GM20431 (cell line): ENCODE measurements at regions not wholly inside any gene's neighbourhood (a gene's known extent, or its start where the extent isn't known, plus 50 kb on each side); places are given as distances from the start of the nearest gene placed in this dataset.
"Not testable (repeated sequence)": the region's sequence is repeated elsewhere in the genome, so short reads cannot be mapped to it uniquely, and the experiment has no call there.

Source experiments
- in situ Hi-C: fragments of 300-500 bp; cut with MseI, MboI; formaldehyde crosslinking; loops from one replicate; pipeline ENCODE4 v1.15.0; 2020; ENCODE audit warnings: low sequenced_read_pairs; ENCODE audit not compliant: unreplicated experiment

GRCh38 chr5:135110785-135111596 is 77.0 kb upstream of the PITX1 start:
- in situ Hi-C loops: no loop called here

- in situ Hi-C loops: no loop called here
Measured at GRCh38 chr5:135108992-135109391, 75.0 kb upstream of the PITX1 start.

DNA sequence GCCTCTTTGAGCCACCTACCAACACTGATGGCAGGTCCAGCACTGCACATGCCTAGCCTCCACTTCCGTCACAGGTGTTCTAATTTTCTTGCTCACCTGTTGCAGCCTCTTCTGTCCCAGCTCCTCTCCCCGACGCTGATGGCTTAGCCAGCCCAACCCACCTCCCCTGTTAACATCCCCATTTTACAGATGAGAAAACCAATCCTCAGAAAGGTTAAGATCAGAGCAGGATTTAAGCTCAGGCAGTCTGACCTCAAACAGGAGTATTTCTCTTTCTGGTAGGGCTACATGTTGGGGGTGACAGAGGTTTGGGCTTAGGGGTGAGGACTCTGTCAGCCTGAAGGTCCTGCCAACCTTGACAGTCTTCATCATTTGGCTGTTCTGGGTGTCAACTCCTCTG is 74.5 kb upstream of the PITX1 start:
- in situ Hi-C loops: no loop called here

DNA sequence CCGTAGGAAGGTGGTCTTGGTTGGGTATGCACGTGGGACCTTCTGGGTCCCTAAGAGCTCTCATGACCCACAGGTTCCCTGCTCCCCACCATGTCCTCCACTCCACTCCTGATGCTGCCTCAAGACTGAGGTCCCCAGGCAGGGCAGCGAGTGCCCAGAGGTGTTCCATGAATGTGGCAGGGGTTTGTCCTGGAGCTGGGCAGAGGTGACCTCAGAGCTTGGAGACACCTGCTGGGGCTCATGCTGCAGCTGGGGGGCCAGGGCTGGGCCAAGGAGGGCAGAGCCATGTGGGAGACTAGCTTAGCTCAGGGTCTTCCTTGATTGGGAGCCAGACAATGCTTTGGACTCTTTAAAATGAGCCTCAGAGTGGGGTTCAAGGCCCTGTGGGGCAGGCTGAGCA is 74.0 kb upstream of the PITX1 start:
- in situ Hi-C loops: no loop called here

DNA sequence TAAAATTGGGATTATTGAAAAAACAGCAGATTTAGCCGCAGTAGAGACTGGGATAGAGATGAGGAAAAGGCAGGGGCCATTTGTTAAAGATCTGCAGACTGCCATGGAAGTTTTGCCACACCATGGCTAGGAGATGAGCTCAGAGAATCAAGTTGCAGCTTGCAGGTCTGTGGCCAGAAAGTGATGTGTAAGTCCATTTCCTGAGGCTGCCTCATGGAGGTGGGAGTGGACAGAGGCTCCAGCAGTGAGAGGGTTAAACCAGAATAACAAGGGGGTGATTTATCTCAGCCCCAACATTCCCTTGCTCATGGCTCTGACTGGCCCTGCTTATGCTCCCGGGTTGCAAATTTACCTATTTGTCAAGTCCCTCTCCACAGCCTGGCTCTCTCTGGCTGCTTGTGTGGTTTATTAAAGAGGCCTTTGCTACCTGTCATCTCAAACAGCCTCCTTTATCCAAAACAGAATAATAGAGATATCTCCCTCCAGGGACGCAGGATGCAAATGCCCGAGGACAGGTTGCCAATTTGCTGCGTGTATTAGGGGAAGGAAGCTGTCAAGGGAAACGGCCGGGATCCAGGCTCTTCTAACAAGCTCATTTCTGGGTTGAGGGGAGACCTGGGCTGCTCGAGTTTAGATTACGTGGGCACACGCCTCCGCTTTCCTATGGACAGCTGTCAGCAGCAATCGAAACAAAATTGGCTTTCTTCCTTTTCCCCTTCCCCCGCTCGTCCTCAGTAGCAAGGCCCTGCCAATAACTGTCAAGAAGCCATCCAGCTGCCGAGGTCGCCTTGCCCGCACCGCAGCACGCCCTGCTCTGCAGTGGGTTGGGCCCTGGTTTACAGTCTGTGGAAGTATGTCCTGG is 72.8 kb upstream of the PITX1 start:
- in situ Hi-C loops: no loop called here

DNA sequence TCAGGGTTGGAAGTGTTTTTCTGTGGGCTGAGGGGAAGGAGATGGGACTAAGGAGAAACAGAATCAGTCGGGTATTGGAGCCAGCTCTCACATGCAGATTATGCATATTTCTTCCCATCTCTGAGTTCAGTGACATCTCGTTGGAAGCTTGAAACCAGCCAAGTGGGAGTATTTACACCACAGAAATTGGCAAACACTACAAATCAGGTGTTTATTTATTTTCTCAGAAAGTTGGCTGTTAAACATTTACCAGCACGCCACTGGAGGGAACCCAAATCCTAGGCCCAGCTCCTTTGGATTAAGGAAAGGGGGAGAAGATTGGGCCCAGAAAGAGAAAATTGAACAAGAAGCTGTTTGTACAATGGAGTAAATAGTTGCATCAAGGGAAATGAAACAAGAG is 72.1 kb upstream of the PITX1 start:
- in situ Hi-C loops: no loop called here

- in situ Hi-C loops: no loop called here
Measured at GRCh38 chr5:135105105-135105484, 71.1 kb upstream of the PITX1 start.

- in situ Hi-C loops: no loop called here
Measured at GRCh38 chr5:135103575-135103853, 69.5 kb upstream of the PITX1 start.

- in situ Hi-C loops: no loop called here
Measured at GRCh38 chr5:135102716-135103574, 68.9 kb upstream of the PITX1 start.

DNA sequence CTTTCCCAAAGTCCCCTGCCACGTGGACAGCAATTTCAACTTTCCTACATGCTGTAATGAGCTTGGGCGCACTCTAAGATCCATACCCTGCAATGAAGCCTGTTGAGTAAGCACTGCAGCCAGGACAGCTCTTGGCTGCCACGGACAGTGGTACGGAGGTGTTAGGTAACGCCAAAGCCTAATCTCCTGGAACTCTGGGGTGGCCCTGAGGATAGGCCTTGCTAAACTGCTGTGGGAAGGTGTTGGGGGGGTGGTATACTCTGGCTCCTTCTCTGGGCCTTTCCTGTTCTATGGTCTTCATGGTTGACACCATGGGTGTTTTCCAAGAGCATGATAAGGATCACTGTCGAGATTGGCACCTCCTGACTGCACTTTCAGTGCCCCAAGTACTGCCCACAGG is 66.4 kb upstream of the PITX1 start:
- in situ Hi-C loops: no loop called here

DNA sequence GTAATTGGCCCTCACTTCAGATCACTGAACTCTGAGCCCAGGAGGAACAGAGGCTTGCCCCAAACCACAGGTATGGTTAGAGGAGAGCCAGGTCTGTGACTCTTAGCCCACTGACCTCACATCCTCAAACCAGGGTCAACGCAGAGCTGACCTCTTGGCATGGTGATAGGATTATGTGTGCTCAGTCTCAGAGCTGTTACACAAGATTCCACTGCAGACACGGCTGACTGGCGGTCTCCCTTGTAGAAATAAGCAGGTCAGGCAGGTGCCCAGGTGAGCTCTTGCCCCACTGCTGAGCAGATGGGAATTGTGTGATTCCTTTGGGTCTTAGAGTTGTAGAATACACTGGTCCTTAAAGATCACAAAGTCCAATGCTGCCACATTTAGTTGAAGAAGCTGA is 66.0 kb upstream of the PITX1 start:
- in situ Hi-C loops: no loop called here

DNA sequence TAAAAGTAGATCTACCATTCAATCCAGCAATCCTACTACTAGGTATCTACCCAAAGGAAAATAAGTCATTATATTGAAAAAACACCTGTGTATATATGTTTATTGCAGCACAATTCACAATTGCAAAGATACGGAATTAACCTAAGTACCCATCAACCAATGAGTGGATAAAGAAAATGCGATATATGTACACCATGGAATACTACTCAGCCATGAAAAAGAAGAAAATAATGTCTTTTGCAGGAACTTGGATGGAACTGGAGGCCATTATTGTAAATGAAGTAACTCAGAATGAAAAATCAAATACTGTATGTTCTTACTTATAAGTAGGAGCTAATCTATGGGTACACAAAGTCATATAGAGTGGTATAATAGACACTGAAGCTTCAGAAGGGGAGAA is 63.4 kb upstream of the PITX1 start:
- in situ Hi-C loops: no loop called here

DNA sequence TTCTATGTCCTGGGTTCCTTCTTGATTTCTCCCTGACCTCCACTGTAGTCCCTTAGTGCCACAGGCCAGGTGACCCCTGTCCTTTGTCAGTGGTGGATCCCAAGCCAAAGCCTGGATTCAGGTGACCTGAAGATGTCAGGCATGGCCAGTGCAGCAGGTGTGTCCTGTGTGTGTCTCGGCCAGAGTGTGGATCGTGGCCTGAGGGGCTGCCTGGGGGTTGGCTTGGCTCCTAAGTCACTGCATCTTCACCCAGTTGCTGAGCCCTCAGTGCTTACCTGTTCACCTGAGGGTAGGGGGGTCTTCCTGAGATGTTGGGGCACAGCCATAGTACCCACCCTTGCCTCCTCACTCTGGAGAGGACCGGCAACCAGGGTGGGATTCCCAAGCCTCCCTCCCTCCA is 61.8 kb upstream of the PITX1 start:
- in situ Hi-C loops: no loop called here

DNA sequence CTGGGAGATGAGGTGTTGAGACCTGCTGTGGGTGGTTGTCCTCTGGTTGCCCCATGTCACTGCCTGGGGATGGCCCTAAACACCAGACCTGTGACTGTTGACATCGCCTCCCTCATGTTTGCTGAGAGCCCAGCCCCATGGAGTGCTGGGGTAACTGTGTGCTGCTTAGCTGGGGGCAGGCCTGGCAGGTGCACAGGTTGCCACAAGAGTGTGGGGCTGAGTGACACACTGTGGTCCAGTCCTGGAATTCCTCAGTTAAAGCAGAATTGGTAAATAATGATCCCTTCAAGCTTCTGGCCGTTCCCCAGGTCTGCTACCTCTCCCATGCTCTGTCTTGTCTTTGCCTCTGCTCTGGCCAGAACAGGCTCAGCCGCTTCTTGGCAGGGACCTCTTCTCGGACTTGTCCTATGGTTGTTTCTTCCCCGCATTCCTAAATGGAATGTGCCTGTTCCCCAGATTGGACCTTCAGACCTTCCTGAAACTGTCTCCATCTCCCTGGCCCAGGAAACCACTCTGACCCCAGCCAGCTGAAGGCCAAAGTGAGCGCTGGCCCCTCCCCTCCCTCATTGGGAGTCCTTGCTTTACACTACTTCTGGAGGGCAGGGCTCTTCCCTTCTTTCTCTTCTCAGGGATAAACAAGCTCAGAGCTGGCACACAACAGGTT is 61.2 kb upstream of the PITX1 start:
- in situ Hi-C loops: no loop called here

GRCh38 chr5:135094339-135095051 is 60.5 kb upstream of the PITX1 start:
- in situ Hi-C loops: no loop called here

DNA sequence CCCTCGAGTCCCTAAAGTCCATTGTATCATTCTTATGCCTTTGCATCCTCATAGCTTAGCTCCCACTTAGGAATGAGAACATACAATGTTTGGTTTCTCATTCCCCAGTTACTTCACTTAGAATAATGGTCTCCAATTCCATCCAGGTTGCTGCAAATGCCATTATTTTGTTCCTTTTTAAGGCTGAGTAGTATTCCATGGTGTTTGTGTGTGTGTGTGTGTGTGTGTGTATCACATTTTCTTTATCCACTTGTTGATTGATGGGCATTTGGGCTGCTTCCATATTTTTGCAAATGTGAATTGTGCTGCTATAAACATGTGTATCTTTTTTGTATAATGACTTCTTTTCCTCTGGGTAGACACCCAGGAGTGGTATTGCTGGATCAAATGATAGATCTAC is 59.5 kb upstream of the PITX1 start:
- in situ Hi-C loops: not testable (repeated sequence)

- in situ Hi-C loops: no loop called here
Measured at GRCh38 chr5:135092476-135092875, 58.4 kb upstream of the PITX1 start.

DNA sequence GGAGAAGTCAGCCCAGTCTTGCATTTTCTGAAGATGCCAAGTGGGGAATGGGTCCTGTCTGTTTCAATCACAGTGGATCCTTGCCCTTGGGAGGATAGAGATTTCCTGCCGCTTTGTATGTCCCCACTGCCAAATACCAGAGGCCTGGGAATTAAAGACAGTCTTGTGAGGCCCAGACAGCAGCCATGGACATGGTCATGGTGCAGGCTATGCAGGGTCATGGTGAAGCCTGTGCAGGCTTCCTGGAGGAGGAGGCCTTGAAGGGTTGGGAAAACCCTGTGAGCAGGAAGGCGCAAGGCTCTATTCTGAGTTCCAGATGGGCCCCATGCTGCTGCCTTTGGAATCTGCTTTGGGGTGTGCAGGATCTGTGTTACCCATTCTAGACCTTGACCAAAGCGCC is 57.3 kb upstream of the PITX1 start:
- in situ Hi-C loops: no loop called here

GRCh38 chr5:135089912-135090311 is 55.9 kb upstream of the PITX1 start:
- in situ Hi-C loops: no loop called here

DNA sequence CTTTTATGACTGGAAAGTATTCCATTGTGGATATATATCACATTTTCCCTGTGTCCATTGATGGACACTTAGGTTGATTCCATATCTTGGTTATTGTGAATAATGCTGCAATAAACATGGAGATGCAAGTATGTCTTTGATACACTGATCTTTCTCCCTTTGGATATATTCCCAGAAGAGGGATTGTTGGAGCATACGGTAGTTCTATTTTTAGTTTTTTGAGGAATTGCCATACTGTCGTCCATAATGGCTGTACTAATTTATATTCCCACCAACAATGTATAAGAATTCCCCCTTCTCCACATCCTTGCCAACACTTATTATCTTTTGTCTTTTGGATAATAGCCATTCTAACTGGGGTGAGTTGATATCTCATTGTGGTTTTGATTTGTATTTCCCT is 54.9 kb upstream of the PITX1 start:
- in situ Hi-C loops: no loop called here
